Fibroblast of pulmonary artery (primary cell): ENCODE measurements at regions not wholly inside any gene's neighbourhood (a gene's known extent, or its start where the extent isn't known, plus 50 kb on each side); places are given as distances from the start of the nearest gene placed in this dataset.
"Not testable (repeated sequence)": the region's sequence is repeated elsewhere in the genome, so short reads cannot be mapped to it uniquely, and the experiment has no call there.

Source experiments
- DNase-seq: peaks from one replicate; pipeline ENCODE4 v3.0.0-alpha.2; 2010; ENCODE audit warnings: low read depth
- H3K4me3 ChIP-seq: replicated peaks from 2 replicates; pipeline ENCODE4 v1.5.1; 2011; ENCODE audit warnings: low read depth, mild to moderate bottlenecking, control low read depth, low read length, moderate library complexity
- TF ChIP-seq, protein P1 (sequence below): IDR thresholded peaks from 2 replicates; pipeline ENCODE4 v1.5.1; 2011; ENCODE audit warnings: mild to moderate bottlenecking, control low read depth, low read length, inconsistent platforms; ENCODE audit errors: missing control alignments

DNA sequence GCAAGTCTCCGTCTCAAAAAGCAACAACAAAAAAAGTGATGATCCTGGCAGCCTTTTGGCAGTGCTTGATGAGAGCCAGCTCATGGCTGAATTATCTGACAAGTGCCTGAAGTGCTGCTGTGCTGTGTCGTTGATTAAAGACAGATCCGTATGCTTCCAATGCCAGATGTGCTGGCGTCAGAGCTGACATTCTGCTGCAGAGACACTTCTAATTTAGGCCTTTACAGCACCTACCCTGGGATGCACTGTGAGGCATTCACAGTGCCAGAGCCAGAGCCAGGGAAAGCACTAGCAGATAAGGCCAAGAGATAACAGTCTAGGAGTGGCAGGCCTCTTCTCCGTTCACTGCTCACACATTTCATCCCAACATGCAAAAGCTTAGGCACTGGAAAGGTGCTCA, 995.5 kb downstream of the RAB28 start:
- no peak overlapping the region for H3K4me3 ChIP-seq
- DNase-seq, result peak; percentile 20
- TF ChIP-seq, protein P1, sequence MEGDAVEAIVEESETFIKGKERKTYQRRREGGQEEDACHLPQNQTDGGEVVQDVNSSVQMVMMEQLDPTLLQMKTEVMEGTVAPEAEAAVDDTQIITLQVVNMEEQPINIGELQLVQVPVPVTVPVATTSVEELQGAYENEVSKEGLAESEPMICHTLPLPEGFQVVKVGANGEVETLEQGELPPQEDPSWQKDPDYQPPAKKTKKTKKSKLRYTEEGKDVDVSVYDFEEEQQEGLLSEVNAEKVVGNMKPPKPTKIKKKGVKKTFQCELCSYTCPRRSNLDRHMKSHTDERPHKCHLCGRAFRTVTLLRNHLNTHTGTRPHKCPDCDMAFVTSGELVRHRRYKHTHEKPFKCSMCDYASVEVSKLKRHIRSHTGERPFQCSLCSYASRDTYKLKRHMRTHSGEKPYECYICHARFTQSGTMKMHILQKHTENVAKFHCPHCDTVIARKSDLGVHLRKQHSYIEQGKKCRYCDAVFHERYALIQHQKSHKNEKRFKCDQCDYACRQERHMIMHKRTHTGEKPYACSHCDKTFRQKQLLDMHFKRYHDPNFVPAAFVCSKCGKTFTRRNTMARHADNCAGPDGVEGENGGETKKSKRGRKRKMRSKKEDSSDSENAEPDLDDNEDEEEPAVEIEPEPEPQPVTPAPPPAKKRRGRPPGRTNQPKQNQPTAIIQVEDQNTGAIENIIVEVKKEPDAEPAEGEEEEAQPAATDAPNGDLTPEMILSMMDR, result no peak

DNA sequence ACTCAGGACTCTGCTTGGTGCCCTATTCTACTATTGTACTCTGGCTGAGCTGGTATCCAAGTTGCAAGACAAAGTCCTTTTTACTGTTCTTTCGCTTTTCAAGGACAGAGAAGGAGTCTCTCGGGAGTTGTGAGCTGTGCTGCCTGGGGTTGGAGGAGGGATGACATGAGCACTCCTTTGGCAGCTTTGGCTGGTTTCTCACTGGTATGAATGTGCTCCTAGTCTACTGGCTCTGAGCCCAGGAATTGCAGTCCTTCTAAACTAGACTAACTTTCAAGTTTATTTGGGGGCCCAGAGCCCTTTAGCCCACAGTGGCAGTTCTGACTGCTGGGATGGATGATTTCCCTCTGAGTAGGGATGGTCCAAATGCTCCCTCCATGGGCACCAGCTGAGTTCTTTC, 997.1 kb downstream of the RAB28 start:
- no peak overlapping the region for H3K4me3 ChIP-seq
- TF ChIP-seq, protein P1, result no peak
- DNase-seq, result peak; percentile 78

DNA sequence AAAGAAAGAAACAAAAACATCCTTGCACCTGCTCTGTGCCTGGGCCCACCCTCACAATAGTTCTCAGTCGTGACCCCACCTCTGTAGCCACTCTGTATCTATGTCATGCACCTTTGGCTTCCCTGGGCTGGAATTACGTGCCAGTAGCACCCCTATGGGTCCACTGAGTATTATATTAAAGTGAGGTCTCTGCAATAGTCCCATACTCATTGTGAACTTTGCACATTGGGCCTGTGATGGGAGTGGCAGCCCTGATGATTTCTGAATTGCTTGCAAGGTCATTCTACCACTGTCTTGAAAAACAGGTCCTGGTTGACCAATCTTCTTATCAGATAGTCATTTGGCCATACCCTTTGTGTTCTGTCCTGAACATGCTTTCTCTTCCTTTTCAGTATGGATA, 1012.1 kb downstream of the RAB28 start:
- TF ChIP-seq, protein P1, result no peak
- no peak for DNase-seq
- no peak overlapping the region for H3K4me3 ChIP-seq

DNA sequence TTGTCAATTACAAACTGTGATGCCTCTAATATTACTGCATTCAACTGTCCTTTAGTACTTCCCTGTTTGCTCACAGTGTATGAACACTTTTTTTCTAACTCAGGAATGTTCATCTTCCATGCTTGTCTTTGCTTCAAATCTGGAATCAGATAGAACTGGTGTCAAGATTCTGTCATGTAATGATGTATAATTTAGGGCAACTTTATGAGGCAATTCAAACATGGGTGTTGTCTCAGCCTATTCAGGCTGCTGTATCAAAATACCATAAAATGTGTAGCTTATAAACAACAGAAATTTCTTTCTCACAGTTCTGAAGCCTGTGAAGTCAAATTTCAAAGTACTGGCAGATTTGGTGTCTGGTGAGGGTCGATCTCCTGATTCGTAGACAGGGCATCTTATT, 1012.9 kb downstream of the RAB28 start:
- no peak for DNase-seq
- TF ChIP-seq, protein P1, result no peak
- H3K4me3 ChIP-seq, result no peak overlapping the region

DNA sequence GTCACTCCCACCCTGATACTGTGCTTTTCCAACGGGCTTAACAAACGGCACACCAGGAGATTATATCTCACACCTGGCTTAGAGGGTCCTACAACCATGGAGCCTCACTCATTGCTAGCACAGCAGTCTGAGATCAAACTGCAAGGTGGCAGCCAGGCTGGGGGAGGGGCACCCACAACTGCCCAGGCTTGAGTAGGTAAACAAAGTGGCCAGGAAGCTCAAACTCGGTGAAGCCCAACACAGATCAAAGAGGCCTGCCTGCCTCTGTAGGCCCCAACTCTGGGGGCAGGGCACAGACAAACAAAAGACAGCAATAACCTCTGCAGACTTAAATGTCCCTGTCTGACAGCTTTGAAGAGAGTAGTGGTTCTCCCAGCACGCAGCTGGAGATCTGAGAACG, 1022.6 kb downstream of the RAB28 start:
- DNase-seq, H3K4me3 ChIP-seq: not testable (repeated sequence)

DNA sequence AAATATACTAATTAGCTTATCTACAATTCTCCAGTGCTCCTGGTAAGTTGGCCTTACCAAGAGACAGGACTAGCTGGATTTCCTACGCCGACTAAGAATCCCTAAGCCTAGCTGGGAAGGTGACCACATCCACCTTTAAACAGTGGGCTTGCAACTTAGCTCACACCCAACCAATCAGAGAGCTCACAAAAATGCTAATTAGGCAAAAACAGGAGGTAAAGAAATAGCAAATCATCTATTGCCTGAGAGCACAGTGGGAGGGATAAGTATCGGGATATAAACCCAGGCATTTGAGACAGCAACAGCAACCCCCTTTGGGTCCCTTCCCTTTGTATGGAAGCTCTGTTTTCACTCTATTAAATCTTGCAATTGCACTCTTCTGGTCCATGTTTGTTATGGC, 1025.0 kb downstream of the RAB28 start:
- no peak overlapping the region for H3K4me3 ChIP-seq
- TF ChIP-seq, protein P1, result no peak
- DNase-seq, result no peak

DNA sequence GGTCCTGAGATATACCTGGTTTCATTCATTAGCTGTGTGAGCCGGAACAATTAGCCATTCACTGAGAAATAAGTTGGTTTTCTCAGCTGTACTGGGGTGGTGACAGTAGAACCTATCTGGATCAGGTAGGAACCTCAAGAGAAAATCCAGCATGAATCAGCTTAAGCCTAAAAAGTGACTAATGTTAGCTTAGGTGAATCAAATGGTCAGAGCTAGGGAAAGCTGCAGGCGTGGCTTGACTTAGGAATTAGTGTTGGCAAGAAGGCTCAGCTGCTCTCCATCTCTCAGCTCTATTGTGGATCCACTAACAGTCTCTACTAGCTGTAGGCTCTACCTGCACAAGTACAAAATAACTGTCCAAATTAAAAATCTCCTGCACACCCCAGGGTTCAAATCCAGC, 1025.5 kb downstream of the RAB28 start:
- no peak for DNase-seq
- TF ChIP-seq, protein P1, result no peak
- H3K4me3 ChIP-seq, result no peak overlapping the region

DNA sequence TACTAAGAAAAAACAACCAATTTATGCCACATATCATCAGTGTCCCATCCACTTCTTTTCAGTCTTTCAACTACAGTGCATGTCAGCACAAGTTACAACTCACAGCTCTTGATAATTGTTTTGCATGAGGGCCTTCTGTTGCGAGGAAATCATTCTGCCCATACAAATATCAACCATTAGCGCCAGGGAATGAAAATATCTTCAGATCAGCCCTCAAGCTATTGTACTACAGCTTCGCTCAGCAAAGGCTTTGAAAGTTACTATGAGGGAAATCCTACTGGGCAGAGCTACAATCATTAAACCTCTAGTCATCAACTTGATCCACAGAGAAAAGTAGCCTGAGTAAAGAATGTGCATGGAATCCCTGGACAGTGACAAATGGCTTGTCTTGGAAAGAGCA, 1023.6 kb upstream of the HS3ST1 start:
- TF ChIP-seq, protein P1, result no peak
- no peak overlapping the region for H3K4me3 ChIP-seq
- no peak for DNase-seq
